Activated T-cell treated with anti-CD3 and anti-CD28 coated beads, Interleukin-2, amount 50 U/mL, for 72 hours (primary cell): ENCODE measurements at regions not wholly inside any gene's neighbourhood (a gene's known extent, or its start where the extent isn't known, plus 50 kb on each side); places are given as distances from the start of the nearest gene placed in this dataset.
"Not testable (repeated sequence)": the region's sequence is repeated elsewhere in the genome, so short reads cannot be mapped to it uniquely, and the experiment has no call there.

Source experiments
- ATAC-seq, 2 donors: fragments of 150-1000 bp; cut with Tn5 transposase; replicated peaks in 1 of 2; 2 replicates each; pipeline ENCODE4 v1.10.0; 2021; ENCODE audit warnings: moderate library complexity in 2 of 2, mild to moderate bottlenecking in 1 of 2
- DNase-seq, 2 donors: peaks; one replicate each; pipeline ENCODE4 v3.0.0; 2021 to 2022; ENCODE audit warnings: mixed read lengths in 1 of 2
- H3K27ac Mint-ChIP-seq: one replicate; pipeline ENCODE4 v1.8.0; 2022; ENCODE audit warnings: mild to moderate bottlenecking, moderate library complexity, mixed read lengths
- H3K27me3 Mint-ChIP-seq: one replicate; pipeline ENCODE4 v1.8.0; 2022; ENCODE audit warnings: low read depth, mixed read lengths
- H3K36me3 Mint-ChIP-seq, 2 donors: one replicate each; pipeline ENCODE4 v1.8.0; 2022; ENCODE audit warnings: mixed read lengths in 2 of 2, mild to moderate bottlenecking in 1 of 2; ENCODE audit not compliant: insufficient read depth in 2 of 2
- H3K4me1 Mint-ChIP-seq: one replicate; pipeline ENCODE4 v1.8.0; 2022; ENCODE audit warnings: low read depth, mixed read lengths
- H3K4me3 Mint-ChIP-seq, 2 donors: one replicate each; pipeline ENCODE4 v1.8.0; 2022; ENCODE audit warnings: mild to moderate bottlenecking in 2 of 2, mixed read lengths in 2 of 2, moderate library complexity in 2 of 2
- H3K9me3 Mint-ChIP-seq, 2 donors: one replicate each; pipeline ENCODE4 v1.8.0; 2022; ENCODE audit warnings: mixed read lengths in 2 of 2

DNA sequence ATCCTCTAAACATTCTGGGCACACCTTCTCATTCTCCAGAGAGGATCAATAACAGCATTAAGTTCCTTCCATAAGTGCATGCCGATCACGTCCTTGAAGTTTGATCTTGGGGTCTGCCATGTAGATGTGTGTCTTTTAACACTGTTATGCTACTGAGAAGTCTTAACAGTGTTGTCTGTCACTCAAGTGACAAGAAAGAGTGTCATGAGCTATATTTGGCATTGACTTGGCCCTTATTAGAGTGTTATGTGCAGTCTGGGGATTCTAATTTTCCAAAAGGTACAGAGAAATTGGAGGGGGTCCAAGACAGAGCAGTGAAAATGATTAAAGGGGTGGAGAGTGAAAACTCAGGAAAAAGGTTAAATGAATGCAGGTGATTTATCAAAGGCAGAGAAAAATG, 107.1 kb upstream of the OPCML start:
- Mint-ChIP-seq H3K36me3 (peaks cover 0 to 3% of the 10 kb centered on the region in 2 donors), H3K27ac (no peak overlapping the region), H3K4me1 (no peaks in the 10 kb centered on the region), H3K4me3 (no peak overlapping the region), H3K27me3 (peaks cover 5% of the 10 kb centered on the region), H3K9me3 (peaks cover 1 to 2% of the 10 kb centered on the region in 2 donors)
- no peak for ATAC-seq
- no peak for DNase-seq

DNA sequence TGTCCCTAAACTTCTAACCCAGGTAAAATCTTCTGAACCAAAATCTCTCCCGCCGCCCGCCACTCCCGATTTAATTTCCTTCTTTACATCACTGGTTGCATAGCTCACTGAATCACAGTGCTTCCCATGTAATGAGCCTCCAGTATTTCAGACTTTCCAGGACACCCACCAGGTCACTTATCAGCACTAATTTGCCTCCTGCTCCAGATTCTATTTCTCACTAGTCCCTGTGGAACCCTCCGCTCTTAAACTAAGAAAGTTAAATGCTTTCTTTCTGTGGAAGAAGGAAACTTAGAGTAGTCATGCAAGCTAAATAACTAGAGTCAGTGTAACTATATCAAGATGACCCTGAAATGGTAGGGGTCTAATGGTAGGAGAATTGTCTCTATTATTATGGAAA, 106.6 kb upstream of the OPCML start:
- no peak for DNase-seq
- Mint-ChIP-seq H3K36me3 (peaks cover 0 to 3% of the 10 kb centered on the region in 2 donors), H3K27me3 (peaks cover 5% of the 10 kb centered on the region), H3K27ac (no peak overlapping the region), H3K9me3 (peaks cover 1 to 2% of the 10 kb centered on the region in 2 donors), H3K4me3 (no peak overlapping the region), H3K4me1 (no peaks in the 10 kb centered on the region)
- no peak for ATAC-seq

- no peak overlapping the region for H3K4me3 Mint-ChIP-seq
- H3K4me1 Mint-ChIP-seq, result no peaks in the 10 kb centered on the region
- H3K27me3 Mint-ChIP-seq, result peaks cover 5% of the 10 kb centered on the region
- H3K27ac Mint-ChIP-seq, result no peak overlapping the region
- no peak for DNase-seq
- peaks cover 1 to 2% of the 10 kb centered on the region in 2 donors for H3K9me3 Mint-ChIP-seq
- peaks cover 0 to 3% of the 10 kb centered on the region in 2 donors for H3K36me3 Mint-ChIP-seq
- no peak for ATAC-seq
Observed at GRCh38 chr11:133636711-133637355, 104.5 kb upstream of the OPCML start.

GRCh38 chr11:133635244-133635739, 103.0 kb upstream of the OPCML start:
- Mint-ChIP-seq H3K27me3 (peaks cover 5% of the 10 kb centered on the region), H3K27ac (no peak overlapping the region), H3K4me1 (no peaks in the 10 kb centered on the region), H3K4me3 (no peak overlapping the region), H3K9me3 (peaks cover 0 to 2% of the 10 kb centered on the region in 2 donors), H3K36me3 (no peaks in the 10 kb centered on the region)
- DNase-seq, result no peak
- no peak for ATAC-seq

DNA sequence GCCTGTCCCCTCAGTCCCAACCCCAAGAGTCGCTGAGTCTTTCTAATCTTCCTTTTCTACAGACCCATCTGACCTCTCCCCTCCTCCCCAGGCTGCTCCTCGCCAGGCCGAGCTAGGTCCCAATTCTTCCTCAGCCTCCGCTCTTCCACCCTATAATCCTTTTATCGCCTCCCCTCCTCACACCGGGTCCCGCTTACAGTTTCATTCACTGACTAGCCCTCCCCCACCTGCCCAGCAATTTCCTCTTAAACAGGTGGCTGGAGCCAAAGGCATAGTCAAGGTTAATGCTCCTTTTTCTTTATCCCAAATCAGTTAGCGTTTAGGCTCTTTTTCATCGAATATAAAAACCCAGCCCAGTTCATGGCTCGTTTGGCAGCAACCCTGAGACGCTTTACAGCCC, 96.1 kb upstream of the OPCML start:
- DNase-seq, H3K4me3 Mint-ChIP-seq, H3K4me1 Mint-ChIP-seq, H3K36me3 Mint-ChIP-seq, H3K27ac Mint-ChIP-seq, H3K27me3 Mint-ChIP-seq, H3K9me3 Mint-ChIP-seq, ATAC-seq: not testable (repeated sequence)

GRCh38 chr11:133621611-133622010, 89.3 kb upstream of the OPCML start:
- Mint-ChIP-seq H3K4me1 (no peaks in the 10 kb centered on the region), H3K9me3 (peaks cover 0 to 1% of the 10 kb centered on the region in 2 donors), H3K27ac (no peak overlapping the region), H3K36me3 (no peaks in the 10 kb centered on the region), H3K4me3 (no peak overlapping the region), H3K27me3 (no peaks in the 10 kb centered on the region)
- DNase-seq (no peak), ATAC-seq (no peak)

- no peak for DNase-seq
- Mint-ChIP-seq H3K27ac (no peak overlapping the region), H3K4me1 (no peaks in the 10 kb centered on the region), H3K27me3 (no peaks in the 10 kb centered on the region), H3K9me3 (peaks cover 0 to 1% of the 10 kb centered on the region in 2 donors), H3K36me3 (no peaks in the 10 kb centered on the region), H3K4me3 (no peak overlapping the region)
- ATAC-seq, result no peak
Observed at GRCh38 chr11:133619973-133620372, 87.7 kb upstream of the OPCML start.

DNA sequence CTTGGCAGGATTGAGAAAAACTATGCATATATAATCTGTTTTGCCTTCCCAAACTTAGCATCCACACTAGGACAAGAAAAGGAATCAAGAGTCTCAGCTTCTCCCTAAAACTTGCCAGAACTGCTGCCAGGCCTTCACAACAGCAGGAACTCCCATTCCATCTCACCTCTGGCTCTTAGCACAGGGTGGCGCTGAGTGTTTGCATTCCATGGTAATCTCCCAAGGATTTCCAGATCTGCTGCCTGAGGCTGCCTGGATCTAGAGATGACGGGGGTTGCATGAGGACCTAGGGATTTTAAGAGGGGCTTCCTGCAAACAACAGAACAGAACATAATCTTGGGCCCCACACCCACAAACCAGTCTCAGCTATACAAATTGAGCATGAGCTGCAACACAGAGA, 87.1 kb upstream of the OPCML start:
- ATAC-seq (no peak), DNase-seq (no peak)
- Mint-ChIP-seq H3K4me1 (no peaks in the 10 kb centered on the region), H3K36me3 (no peaks in the 10 kb centered on the region), H3K9me3 (peaks cover 0 to 1% of the 10 kb centered on the region in 2 donors), H3K27me3 (no peaks in the 10 kb centered on the region), H3K27ac (no peak overlapping the region), H3K4me3 (no peak overlapping the region)

DNA sequence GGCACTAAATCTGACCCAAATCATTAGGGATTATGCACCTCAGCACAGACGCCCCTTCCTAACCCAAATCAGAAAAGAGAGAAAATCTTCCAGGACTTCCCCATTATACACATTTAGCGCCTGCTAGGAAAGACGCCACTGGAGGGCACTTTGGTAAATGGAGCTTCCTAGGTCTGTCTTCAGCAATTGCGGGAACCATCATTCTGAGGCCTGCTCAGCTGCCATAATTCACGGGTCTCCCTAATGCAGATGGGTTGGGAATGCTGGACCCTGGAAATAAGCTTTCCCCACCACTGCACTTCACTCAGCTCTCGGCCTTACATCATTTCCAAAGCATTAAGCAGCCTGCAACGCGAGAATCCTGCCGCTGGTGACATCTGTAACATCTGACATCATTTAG, 86.2 kb upstream of the OPCML start:
- Mint-ChIP-seq H3K9me3 (peaks cover 0 to 1% of the 10 kb centered on the region in 2 donors), H3K27ac (no peak overlapping the region), H3K36me3 (no peaks in the 10 kb centered on the region), H3K27me3 (no peaks in the 10 kb centered on the region), H3K4me3 (no peak overlapping the region), H3K4me1 (no peaks in the 10 kb centered on the region)
- ATAC-seq (no peak), DNase-seq (no peak)

DNA sequence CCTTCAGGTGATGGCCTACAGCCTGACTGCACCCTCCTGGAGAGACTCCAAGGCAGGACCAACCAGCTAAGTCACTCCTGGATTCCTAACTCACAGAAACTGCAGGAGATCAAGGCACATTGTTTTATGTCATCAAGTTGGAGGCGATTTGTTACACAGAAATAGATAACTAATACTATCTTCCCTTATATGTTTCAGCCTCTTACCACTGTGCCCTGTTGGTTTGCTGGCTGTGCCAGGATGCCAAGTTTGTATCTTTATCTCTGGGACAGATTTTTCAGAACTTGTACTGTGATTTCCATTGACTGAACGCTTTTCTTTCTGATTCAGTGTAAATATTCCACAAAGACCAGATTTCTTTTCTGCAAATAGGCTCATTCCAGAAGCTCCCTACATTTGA, 76.2 kb upstream of the OPCML start:
- H3K27ac Mint-ChIP-seq, result no peak overlapping the region
- H3K4me3 Mint-ChIP-seq, result no peak overlapping the region
- H3K27me3 Mint-ChIP-seq, result no peaks in the 10 kb centered on the region
- H3K36me3 Mint-ChIP-seq, result peaks cover 1 to 4% of the 10 kb centered on the region in 2 donors
- no peak for DNase-seq
- H3K4me1 Mint-ChIP-seq, result no peaks in the 10 kb centered on the region
- no peak for ATAC-seq
- H3K9me3 Mint-ChIP-seq, result peaks cover 6 to 13% of the 10 kb centered on the region in 2 donors

GRCh38 chr11:133606124-133606523, 73.8 kb upstream of the OPCML start:
- ATAC-seq (no peak), DNase-seq (no peak)
- H3K27ac Mint-ChIP-seq, result no peak overlapping the region
- H3K4me3 Mint-ChIP-seq, result no peak overlapping the region
- no peaks in the 10 kb centered on the region for H3K4me1 Mint-ChIP-seq
- H3K36me3 Mint-ChIP-seq, result peaks cover 0 to 4% of the 10 kb centered on the region in 2 donors
- H3K27me3 Mint-ChIP-seq, result no peaks in the 10 kb centered on the region
- peaks cover 4 to 13% of the 10 kb centered on the region in 2 donors for H3K9me3 Mint-ChIP-seq

GRCh38 chr11:133605482-133605881, 73.2 kb upstream of the OPCML start:
- Mint-ChIP-seq H3K4me1 (no peaks in the 10 kb centered on the region), H3K36me3 (peaks cover 0 to 4% of the 10 kb centered on the region in 2 donors), H3K9me3 (peaks cover 2 to 10% of the 10 kb centered on the region in 2 donors), H3K27ac (no peak overlapping the region), H3K4me3 (no peak overlapping the region), H3K27me3 (no peaks in the 10 kb centered on the region)
- no peak for DNase-seq
- no peak for ATAC-seq

GRCh38 chr11:133601641-133602040, 69.3 kb upstream of the OPCML start:
- H3K9me3 Mint-ChIP-seq, result peaks cover 0 to 1% of the 10 kb centered on the region in 2 donors
- no peak overlapping the region for H3K27ac Mint-ChIP-seq
- no peaks in the 10 kb centered on the region for H3K36me3 Mint-ChIP-seq
- no peak for DNase-seq
- H3K27me3 Mint-ChIP-seq, result no peaks in the 10 kb centered on the region
- no peak for ATAC-seq
- H3K4me1 Mint-ChIP-seq, result no peaks in the 10 kb centered on the region
- no peak overlapping the region for H3K4me3 Mint-ChIP-seq

- Mint-ChIP-seq H3K9me3 (peaks cover 1 to 4% of the 10 kb centered on the region in 2 donors), H3K27me3 (no peaks in the 10 kb centered on the region), H3K4me3 (no peak overlapping the region), H3K4me1 (no peaks in the 10 kb centered on the region), H3K27ac (no peak overlapping the region), H3K36me3 (no peaks in the 10 kb centered on the region)
- ATAC-seq, result no peak
- DNase-seq, result no peak
Observed at GRCh38 chr11:133600786-133601185, 68.5 kb upstream of the OPCML start.
